ENCODE measurements at regions not wholly inside any gene's neighbourhood (a gene's known extent, or its start where the extent isn't known, plus 50 kb on each side); places are given as distances from the start of the nearest gene placed in this dataset.

DNA sequence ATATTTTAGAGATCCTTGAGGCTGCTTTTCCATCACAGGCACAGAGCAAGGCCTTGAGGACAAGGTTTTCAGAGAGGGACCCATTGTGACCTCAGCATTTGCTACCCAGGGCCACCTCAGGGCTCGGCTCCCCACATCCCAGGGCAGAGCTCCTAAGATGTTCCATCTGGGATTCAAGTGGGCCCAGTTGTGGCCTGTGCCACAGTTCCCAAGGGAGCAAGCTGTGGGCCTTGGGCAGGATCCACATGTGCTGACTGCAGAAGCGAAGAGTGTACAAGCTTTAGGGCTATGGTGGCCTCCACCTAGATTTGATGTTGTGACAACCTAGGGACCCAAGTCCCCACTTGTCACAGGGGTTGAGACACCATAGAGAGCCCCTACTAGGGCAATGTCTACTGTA lies 608.1 kb downstream of the HACE1 start:
- TF ChIP-seq, protein P1, sequence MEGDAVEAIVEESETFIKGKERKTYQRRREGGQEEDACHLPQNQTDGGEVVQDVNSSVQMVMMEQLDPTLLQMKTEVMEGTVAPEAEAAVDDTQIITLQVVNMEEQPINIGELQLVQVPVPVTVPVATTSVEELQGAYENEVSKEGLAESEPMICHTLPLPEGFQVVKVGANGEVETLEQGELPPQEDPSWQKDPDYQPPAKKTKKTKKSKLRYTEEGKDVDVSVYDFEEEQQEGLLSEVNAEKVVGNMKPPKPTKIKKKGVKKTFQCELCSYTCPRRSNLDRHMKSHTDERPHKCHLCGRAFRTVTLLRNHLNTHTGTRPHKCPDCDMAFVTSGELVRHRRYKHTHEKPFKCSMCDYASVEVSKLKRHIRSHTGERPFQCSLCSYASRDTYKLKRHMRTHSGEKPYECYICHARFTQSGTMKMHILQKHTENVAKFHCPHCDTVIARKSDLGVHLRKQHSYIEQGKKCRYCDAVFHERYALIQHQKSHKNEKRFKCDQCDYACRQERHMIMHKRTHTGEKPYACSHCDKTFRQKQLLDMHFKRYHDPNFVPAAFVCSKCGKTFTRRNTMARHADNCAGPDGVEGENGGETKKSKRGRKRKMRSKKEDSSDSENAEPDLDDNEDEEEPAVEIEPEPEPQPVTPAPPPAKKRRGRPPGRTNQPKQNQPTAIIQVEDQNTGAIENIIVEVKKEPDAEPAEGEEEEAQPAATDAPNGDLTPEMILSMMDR (IDR thresholded peaks at IDR 0.05), result no peak
- TF ChIP-seq POLR2AphosphoS5 (IDR thresholded peaks at IDR 0.05; ENCODE audit: low read depth, low read length) (no peak), SIN3A (IDR thresholded peaks at IDR 0.05; ENCODE audit: borderline replicate concordance, insufficient read depth, low read depth, low read length) (no peak)
- TF ChIP-seq, protein P2, sequence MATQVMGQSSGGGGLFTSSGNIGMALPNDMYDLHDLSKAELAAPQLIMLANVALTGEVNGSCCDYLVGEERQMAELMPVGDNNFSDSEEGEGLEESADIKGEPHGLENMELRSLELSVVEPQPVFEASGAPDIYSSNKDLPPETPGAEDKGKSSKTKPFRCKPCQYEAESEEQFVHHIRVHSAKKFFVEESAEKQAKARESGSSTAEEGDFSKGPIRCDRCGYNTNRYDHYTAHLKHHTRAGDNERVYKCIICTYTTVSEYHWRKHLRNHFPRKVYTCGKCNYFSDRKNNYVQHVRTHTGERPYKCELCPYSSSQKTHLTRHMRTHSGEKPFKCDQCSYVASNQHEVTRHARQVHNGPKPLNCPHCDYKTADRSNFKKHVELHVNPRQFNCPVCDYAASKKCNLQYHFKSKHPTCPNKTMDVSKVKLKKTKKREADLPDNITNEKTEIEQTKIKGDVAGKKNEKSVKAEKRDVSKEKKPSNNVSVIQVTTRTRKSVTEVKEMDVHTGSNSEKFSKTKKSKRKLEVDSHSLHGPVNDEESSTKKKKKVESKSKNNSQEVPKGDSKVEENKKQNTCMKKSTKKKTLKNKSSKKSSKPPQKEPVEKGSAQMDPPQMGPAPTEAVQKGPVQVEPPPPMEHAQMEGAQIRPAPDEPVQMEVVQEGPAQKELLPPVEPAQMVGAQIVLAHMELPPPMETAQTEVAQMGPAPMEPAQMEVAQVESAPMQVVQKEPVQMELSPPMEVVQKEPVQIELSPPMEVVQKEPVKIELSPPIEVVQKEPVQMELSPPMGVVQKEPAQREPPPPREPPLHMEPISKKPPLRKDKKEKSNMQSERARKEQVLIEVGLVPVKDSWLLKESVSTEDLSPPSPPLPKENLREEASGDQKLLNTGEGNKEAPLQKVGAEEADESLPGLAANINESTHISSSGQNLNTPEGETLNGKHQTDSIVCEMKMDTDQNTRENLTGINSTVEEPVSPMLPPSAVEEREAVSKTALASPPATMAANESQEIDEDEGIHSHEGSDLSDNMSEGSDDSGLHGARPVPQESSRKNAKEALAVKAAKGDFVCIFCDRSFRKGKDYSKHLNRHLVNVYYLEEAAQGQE (IDR thresholded peaks at IDR 0.05; ENCODE audit: insufficient read depth in 1 of 2, low read depth in 2 of 2, low read length in 1 of 2), result no peak

All from Panc1 (cell line).